ENCODE measurements at regions not wholly inside any gene's neighbourhood (a gene's known extent, or its start where the extent isn't known, plus 50 kb on each side); places are given as distances from the start of the nearest gene placed in this dataset.

DNA sequence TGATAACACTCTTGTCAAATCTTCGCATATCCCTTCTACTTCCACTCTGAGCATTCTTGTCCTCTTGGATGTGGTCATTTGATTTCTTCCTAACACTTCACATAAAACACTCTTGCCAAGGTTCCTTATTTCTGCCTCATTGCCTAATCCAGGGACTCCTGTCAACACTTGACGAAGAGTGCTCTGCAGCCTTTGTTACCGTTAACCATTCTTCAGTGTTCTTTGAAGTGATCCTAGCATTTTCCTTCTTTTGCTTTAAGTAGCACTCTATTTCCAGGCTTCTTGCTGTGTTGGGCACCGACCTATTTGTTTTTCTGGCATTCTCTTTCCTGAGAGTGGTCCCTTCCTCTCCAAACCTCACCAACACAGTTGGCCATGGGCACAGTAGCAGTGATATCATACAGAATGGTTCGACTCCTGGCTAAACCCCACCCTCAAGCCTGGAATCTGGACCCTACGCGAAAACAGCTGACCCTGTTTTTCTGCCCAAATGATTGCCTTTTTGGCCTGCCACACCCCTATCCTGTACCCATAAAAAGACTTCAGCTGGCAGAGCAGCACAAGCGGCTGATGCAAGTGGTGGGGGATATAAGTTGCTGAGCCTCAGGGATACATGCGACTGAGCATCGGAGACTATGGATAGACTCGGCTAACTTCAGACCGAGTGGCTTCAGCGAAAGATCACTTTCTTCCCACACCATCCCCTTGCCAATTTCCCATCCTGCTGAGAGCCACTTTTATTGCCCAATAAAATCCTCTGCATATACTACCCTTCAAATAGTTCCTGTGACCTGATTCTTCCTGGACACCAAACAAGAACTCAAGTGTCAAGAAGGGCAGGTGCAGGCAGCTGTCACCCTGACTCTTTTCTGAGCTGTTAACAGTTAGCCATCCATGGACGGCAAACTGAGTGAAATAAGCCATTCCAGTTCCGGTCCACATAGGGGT, 820.6 kb downstream of the CCSER2 start:
- ChIA-PET POLR2A (interaction anchor here (0.6 kb wide), 1 partner anchor 613 kb away, joined by 3 read pairs; no protein-coding TSS in a partner anchor), CTCF (no interaction called here)
- Mint-ChIP-seq H3K4me1 (peaks cover 53% of the 10 kb centered on the region), H3K4me3 (no peak overlapping the region), H3K27ac (no peak overlapping the region), H3K9me3 (peaks cover 15% of the 10 kb centered on the region), H3K27me3 (ENCODE audit: low read depth) (0 out of 2 replicates have a peak, but pooled peaks cover 3% of the 10 kb centered on the region), H3K36me3 (peaks cover 14% of the 10 kb centered on the region)
- ATAC-seq (no peak), DNase-seq (ENCODE audit: low spot score) (no peak)
- TF ChIP-seq, protein P1, sequence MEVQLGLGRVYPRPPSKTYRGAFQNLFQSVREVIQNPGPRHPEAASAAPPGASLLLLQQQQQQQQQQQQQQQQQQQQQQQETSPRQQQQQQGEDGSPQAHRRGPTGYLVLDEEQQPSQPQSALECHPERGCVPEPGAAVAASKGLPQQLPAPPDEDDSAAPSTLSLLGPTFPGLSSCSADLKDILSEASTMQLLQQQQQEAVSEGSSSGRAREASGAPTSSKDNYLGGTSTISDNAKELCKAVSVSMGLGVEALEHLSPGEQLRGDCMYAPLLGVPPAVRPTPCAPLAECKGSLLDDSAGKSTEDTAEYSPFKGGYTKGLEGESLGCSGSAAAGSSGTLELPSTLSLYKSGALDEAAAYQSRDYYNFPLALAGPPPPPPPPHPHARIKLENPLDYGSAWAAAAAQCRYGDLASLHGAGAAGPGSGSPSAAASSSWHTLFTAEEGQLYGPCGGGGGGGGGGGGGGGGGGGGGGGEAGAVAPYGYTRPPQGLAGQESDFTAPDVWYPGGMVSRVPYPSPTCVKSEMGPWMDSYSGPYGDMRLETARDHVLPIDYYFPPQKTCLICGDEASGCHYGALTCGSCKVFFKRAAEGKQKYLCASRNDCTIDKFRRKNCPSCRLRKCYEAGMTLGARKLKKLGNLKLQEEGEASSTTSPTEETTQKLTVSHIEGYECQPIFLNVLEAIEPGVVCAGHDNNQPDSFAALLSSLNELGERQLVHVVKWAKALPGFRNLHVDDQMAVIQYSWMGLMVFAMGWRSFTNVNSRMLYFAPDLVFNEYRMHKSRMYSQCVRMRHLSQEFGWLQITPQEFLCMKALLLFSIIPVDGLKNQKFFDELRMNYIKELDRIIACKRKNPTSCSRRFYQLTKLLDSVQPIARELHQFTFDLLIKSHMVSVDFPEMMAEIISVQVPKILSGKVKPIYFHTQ (CRISPR knock-in tag; IDR thresholded peaks at IDR 0.05): no peak
- TF ChIP-seq ZNF232 (CRISPR knock-in tag; IDR thresholded peaks at IDR 0.05) (no peak), ZNF263 (CRISPR knock-in tag; IDR thresholded peaks at IDR 0.05; ENCODE audit: low read depth) (no peak), GABPB1 (CRISPR knock-in tag; IDR thresholded peaks at IDR 0.05) (no peak), ZNF317 (CRISPR knock-in tag; IDR thresholded peaks at IDR 0.05; ENCODE audit: borderline replicate concordance, low read depth) (no peak), ZMAT4 (CRISPR knock-in tag; IDR thresholded peaks at IDR 0.05) (no peak), CREB1 (CRISPR knock-in tag; IDR thresholded peaks at IDR 0.05) (no peak)

DNA sequence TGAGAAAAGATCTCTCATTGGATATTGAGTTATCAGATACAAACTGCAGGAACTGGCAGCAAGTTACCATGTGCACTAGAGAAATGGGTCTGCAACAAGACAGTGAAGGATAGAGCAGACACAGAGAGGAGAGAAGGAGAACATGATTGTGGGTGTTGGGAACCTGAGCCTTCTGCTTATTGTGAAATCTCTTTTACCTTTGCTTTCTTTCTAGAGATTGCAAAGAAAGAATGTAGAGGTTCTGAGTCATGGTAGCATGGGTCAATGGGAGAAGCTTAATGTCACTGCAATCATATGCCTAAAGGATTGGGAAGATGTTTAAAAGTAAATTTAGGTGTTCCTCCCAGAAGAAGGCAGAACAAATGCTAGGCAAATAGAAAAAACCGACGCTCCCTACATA, 821.4 kb downstream of the CCSER2 start:
- TF ChIP-seq, protein P2, sequence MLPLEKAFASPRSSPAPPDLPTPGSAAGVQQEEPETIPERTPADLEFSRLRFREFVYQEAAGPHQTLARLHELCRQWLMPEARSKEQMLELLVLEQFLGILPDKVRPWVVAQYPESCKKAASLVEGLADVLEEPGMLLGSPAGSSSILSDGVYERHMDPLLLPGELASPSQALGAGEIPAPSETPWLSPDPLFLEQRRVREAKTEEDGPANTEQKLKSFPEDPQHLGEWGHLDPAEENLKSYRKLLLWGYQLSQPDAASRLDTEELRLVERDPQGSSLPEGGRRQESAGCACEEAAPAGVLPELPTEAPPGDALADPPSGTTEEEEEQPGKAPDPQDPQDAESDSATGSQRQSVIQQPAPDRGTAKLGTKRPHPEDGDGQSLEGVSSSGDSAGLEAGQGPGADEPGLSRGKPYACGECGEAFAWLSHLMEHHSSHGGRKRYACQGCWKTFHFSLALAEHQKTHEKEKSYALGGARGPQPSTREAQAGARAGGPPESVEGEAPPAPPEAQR (CRISPR knock-in tag; IDR thresholded peaks at IDR 0.05): no peak
- TF ChIP-seq, protein P3, sequence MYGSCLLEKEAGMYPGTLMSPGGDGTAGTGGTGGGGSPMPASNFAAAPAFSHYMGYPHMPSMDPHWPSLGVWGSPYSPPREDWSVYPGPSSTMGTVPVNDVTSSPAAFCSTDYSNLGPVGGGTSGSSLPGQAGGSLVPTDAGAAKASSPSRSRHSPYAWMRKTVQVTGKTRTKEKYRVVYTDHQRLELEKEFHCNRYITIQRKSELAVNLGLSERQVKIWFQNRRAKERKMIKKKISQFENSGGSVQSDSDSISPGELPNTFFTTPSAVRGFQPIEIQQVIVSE (CRISPR knock-in tag; IDR thresholded peaks at IDR 0.05; ENCODE audit: borderline replicate concordance): no peak
- TF ChIP-seq TEAD1 (CRISPR knock-in tag; IDR thresholded peaks at IDR 0.05): no peak
- Mint-ChIP-seq H3K36me3 (peaks cover 8% of the 10 kb centered on the region; the same call in 1 of the 2 replicates), H3K4me1 (peaks cover 53% of the 10 kb centered on the region), H3K27ac (no peak overlapping the region), H3K9me3 (peaks cover 9% of the 10 kb centered on the region; the same call in 1 of the 2 replicates), H3K4me3 (no peak overlapping the region), H3K27me3 (ENCODE audit: low read depth) (no peaks in the 10 kb centered on the region)
- ATAC-seq: no peak
- no peak for DNase-seq (ENCODE audit: low spot score)
- ChIA-PET CTCF (no interaction called here), POLR2A (no interaction called here)

DNA sequence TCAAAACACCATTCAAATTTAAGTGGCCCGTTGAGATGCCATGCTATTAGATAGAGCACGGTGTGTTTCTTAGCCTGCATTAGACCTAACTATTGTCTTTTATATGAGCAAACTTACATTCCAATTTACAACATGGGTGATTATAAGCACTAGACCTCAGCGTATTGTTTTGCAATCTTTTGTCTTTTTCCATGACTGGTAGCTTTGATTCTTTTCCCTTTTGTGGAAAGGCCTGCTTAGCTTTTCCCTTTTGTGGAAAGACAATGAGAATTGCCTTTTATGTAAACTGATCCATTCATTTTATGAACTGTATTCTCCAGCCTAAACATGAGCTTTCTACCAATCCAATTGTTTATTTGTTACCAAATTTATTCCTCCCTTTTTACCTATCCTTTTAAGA, 823.1 kb downstream of the CCSER2 start:
- no peaks in the 10 kb centered on the region for H3K9me3 Mint-ChIP-seq
- CTCF ChIA-PET: interaction anchor here (2.7 kb wide), 1 partner anchor 538 kb away, joined by 9 read pairs; no protein-coding TSS in a partner anchor
- no peaks in the 10 kb centered on the region for H3K36me3 Mint-ChIP-seq
- H3K27me3 Mint-ChIP-seq (ENCODE audit: low read depth): no peaks in the 10 kb centered on the region
- H3K4me3 Mint-ChIP-seq: no peak overlapping the region
- H3K27ac Mint-ChIP-seq: no peak overlapping the region
- peaks cover 53% of the 10 kb centered on the region for H3K4me1 Mint-ChIP-seq
- POLR2A ChIA-PET: no interaction called here
- ATAC-seq (no peak), DNase-seq (ENCODE audit: low spot score) (no peak)
- no peak for TF ChIP-seq ZNF219 (CRISPR knock-in tag; IDR thresholded peaks at IDR 0.05; ENCODE audit: borderline replicate concordance)
- TF ChIP-seq, protein P4, sequence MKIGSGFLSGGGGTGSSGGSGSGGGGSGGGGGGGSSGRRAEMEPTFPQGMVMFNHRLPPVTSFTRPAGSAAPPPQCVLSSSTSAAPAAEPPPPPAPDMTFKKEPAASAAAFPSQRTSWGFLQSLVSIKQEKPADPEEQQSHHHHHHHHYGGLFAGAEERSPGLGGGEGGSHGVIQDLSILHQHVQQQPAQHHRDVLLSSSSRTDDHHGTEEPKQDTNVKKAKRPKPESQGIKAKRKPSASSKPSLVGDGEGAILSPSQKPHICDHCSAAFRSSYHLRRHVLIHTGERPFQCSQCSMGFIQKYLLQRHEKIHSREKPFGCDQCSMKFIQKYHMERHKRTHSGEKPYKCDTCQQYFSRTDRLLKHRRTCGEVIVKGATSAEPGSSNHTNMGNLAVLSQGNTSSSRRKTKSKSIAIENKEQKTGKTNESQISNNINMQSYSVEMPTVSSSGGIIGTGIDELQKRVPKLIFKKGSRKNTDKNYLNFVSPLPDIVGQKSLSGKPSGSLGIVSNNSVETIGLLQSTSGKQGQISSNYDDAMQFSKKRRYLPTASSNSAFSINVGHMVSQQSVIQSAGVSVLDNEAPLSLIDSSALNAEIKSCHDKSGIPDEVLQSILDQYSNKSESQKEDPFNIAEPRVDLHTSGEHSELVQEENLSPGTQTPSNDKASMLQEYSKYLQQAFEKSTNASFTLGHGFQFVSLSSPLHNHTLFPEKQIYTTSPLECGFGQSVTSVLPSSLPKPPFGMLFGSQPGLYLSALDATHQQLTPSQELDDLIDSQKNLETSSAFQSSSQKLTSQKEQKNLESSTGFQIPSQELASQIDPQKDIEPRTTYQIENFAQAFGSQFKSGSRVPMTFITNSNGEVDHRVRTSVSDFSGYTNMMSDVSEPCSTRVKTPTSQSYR (CRISPR knock-in tag; IDR thresholded peaks at IDR 0.05): no peak
- TF ChIP-seq, protein P5, sequence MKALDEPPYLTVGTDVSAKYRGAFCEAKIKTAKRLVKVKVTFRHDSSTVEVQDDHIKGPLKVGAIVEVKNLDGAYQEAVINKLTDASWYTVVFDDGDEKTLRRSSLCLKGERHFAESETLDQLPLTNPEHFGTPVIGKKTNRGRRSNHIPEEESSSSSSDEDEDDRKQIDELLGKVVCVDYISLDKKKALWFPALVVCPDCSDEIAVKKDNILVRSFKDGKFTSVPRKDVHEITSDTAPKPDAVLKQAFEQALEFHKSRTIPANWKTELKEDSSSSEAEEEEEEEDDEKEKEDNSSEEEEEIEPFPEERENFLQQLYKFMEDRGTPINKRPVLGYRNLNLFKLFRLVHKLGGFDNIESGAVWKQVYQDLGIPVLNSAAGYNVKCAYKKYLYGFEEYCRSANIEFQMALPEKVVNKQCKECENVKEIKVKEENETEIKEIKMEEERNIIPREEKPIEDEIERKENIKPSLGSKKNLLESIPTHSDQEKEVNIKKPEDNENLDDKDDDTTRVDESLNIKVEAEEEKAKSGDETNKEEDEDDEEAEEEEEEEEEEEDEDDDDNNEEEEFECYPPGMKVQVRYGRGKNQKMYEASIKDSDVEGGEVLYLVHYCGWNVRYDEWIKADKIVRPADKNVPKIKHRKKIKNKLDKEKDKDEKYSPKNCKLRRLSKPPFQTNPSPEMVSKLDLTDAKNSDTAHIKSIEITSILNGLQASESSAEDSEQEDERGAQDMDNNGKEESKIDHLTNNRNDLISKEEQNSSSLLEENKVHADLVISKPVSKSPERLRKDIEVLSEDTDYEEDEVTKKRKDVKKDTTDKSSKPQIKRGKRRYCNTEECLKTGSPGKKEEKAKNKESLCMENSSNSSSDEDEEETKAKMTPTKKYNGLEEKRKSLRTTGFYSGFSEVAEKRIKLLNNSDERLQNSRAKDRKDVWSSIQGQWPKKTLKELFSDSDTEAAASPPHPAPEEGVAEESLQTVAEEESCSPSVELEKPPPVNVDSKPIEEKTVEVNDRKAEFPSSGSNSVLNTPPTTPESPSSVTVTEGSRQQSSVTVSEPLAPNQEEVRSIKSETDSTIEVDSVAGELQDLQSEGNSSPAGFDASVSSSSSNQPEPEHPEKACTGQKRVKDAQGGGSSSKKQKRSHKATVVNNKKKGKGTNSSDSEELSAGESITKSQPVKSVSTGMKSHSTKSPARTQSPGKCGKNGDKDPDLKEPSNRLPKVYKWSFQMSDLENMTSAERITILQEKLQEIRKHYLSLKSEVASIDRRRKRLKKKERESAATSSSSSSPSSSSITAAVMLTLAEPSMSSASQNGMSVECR (CRISPR knock-in tag; IDR thresholded peaks at IDR 0.05; ENCODE audit: borderline replicate concordance): no peak
- TF ChIP-seq ELF4 (CRISPR knock-in tag; IDR thresholded peaks at IDR 0.05; ENCODE audit: low read depth): no peak
- no peak for TF ChIP-seq E2F5 (CRISPR knock-in tag; IDR thresholded peaks at IDR 0.05)
- no peak for TF ChIP-seq FOXJ3 (CRISPR knock-in tag; IDR thresholded peaks at IDR 0.05; ENCODE audit: borderline replicate concordance)
- TF ChIP-seq ZNF317 (CRISPR knock-in tag; IDR thresholded peaks at IDR 0.05; ENCODE audit: borderline replicate concordance, low read depth): no peak

Data from WTC11 (cell line).